VCaP (cell line): ENCODE measurements at regions not wholly inside any gene's neighbourhood (a gene's known extent, or its start where the extent isn't known, plus 50 kb on each side); places are given as distances from the start of the nearest gene placed in this dataset.

Experiments
- H3K27ac ChIP-seq: fragments of 450-650 bp; 2 replicates; pipeline ENCODE4 v1.5.1; 2017
- CTCF ChIP-seq: fragments of 450-650 bp; conservative IDR thresholded peaks from 2 replicates; pipeline ENCODE4 v1.5.1; 2017; ENCODE audit warnings: mild to moderate bottlenecking, moderate library complexity

GRCh38 chr7:155368894-155369600 lies 71.4 kb downstream of the INSIG1 start:
- no peak overlapping the region for H3K27ac ChIP-seq
- TF ChIP-seq CTCF = no peak

GRCh38 chr7:155369766-155370165 lies 72.1 kb downstream of the INSIG1 start:
- H3K27ac ChIP-seq = no peak overlapping the region
- no peak for TF ChIP-seq CTCF

GRCh38 chr7:155371331-155371883 lies 73.7 kb downstream of the INSIG1 start:
- TF ChIP-seq CTCF = no peak
- no peak overlapping the region for H3K27ac ChIP-seq

GRCh38 chr7:155371884-155372781 lies 74.5 kb downstream of the INSIG1 start:
- TF ChIP-seq CTCF = no peak
- H3K27ac ChIP-seq = no peak overlapping the region

- TF ChIP-seq CTCF = no peak
- no peak overlapping the region for H3K27ac ChIP-seq
These were observed 75.2 kb downstream of the INSIG1 start for GRCh38 chr7:155372782-155373358.

GRCh38 chr7:155373359-155374273 lies 75.9 kb downstream of the INSIG1 start:
- no peak overlapping the region for H3K27ac ChIP-seq
- TF ChIP-seq CTCF = no peak
